ENCODE measurements at regions not wholly inside any gene's neighbourhood (a gene's known extent, or its start where the extent isn't known, plus 50 kb on each side); places are given as distances from the start of the nearest gene placed in this dataset.

DNA sequence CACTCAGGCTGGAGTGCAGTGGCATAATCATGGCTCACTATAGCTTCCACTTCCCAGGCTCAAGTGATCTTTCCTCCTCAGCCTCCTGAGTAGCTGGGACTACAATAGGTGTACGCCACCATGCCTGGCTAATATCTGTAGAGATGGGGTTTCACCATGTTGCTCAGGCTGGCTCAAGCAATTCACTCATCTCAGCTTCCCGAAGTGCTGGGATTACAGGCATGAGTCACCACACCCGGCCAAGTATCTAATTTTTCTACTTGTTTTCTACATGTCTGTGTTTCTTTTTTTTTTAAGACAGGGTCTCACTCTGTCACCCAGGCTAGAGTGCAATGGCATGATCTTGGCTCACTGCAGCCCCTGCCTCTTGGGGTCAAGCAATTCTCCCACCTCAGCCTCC lies 119.7 kb upstream of the MED13L start:
- TF ChIP-seq ZNF155 (tag by site-specific recombination; IDR thresholded peaks at IDR 0.05): no peak
- TF ChIP-seq ZNF335 (tag by site-specific recombination; conservative IDR thresholded peaks at IDR 0.05): 0 out of 2 replicates have a peak, but pooled peaks have one; percentile 22
- TF ChIP-seq ZBTB17 (tag by site-specific recombination; IDR thresholded peaks at IDR 0.05): 0 out of 2 replicates have a peak, but pooled peaks have one; percentile 14
- TF ChIP-seq, protein P1, sequence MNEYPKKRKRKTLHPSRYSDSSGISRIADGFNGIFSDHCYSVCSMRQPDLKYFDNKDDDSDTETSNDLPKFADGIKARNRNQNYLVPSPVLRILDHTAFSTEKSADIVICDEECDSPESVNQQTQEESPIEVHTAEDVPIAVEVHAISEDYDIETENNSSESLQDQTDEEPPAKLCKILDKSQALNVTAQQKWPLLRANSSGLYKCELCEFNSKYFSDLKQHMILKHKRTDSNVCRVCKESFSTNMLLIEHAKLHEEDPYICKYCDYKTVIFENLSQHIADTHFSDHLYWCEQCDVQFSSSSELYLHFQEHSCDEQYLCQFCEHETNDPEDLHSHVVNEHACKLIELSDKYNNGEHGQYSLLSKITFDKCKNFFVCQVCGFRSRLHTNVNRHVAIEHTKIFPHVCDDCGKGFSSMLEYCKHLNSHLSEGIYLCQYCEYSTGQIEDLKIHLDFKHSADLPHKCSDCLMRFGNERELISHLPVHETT (tag by site-specific recombination; IDR thresholded peaks at IDR 0.05): no peak
- TF ChIP-seq OVOL3 (tag by site-specific recombination; IDR thresholded peaks at IDR 0.05): no peak
- TF ChIP-seq, protein P2, sequence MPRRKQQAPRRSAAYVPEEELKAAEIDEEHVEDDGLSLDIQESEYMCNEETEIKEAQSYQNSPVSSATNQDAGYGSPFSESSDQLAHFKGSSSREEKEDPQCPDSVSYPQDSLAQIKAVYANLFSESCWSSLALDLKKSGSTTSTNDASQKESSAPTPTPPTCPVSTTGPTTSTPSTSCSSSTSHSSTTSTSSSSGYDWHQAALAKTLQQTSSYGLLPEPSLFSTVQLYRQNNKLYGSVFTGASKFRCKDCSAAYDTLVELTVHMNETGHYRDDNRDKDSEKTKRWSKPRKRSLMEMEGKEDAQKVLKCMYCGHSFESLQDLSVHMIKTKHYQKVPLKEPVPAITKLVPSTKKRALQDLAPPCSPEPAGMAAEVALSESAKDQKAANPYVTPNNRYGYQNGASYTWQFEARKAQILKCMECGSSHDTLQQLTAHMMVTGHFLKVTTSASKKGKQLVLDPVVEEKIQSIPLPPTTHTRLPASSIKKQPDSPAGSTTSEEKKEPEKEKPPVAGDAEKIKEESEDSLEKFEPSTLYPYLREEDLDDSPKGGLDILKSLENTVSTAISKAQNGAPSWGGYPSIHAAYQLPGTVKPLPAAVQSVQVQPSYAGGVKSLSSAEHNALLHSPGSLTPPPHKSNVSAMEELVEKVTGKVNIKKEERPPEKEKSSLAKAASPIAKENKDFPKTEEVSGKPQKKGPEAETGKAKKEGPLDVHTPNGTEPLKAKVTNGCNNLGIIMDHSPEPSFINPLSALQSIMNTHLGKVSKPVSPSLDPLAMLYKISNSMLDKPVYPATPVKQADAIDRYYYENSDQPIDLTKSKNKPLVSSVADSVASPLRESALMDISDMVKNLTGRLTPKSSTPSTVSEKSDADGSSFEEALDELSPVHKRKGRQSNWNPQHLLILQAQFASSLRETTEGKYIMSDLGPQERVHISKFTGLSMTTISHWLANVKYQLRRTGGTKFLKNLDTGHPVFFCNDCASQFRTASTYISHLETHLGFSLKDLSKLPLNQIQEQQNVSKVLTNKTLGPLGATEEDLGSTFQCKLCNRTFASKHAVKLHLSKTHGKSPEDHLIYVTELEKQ (tag by site-specific recombination; IDR thresholded peaks at IDR 0.05; ENCODE audit: borderline replicate concordance): no peak
- no peak for TF ChIP-seq ZNF184 (tag by site-specific recombination; IDR thresholded peaks at IDR 0.05)
- Histone ChIP-seq H3K4me3 (ENCODE audit: low read depth, low read length) (no peak overlapping the region), H3K4me1 (ENCODE audit: control insufficient read depth, insufficient read depth, low read length) (no peaks in the 10 kb centered on the region), H3K36me3 (ENCODE audit: control insufficient read depth in 2 of 2, insufficient read depth in 1 of 2, low read length in 2 of 2) (no peaks in the 10 kb centered on the region), H3K27ac (ENCODE audit: extremely low read depth, low read depth, low read length) (no peak overlapping the region), H3K9me3 (ENCODE audit: control insufficient read depth, insufficient read depth, low read depth, low read length) (no peaks in the 10 kb centered on the region)
- POLR2A ChIA-PET: no interaction called here
- CTCF ChIA-PET: interaction anchor here (0.6 to 1.1 kb wide), 2 partner anchors 12 to 273 kb away, joined by 3 to 4 read pairs; no protein-coding TSS in a partner anchor

DNA sequence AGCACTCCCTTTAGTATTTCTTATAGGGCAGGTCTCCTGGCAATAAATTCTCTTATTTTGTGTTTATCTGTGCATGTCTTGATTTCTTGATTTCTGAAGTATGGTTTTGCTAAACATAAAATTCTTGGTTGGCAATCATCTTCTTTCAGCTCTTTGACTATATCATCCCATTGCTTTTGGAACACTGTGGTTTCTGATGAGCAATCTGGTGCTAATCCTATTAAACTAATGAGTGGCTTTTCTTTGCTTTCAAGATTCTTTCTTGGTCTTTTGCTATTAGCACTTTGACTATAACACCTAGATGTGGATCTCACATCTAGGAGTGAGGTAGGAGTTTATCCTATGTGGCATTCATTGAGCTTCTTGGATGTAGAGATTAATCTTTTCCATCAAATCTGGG lies 120.7 kb upstream of the MED13L start:
- Histone ChIP-seq H3K4me3 (ENCODE audit: low read depth, low read length) (no peak overlapping the region), H3K36me3 (ENCODE audit: control insufficient read depth in 2 of 2, insufficient read depth in 1 of 2, low read length in 2 of 2) (no peaks in the 10 kb centered on the region), H3K4me1 (ENCODE audit: control insufficient read depth, insufficient read depth, low read length) (no peaks in the 10 kb centered on the region), H3K27ac (ENCODE audit: extremely low read depth, low read depth, low read length) (no peak overlapping the region), H3K9me3 (ENCODE audit: control insufficient read depth, insufficient read depth, low read depth, low read length) (no peaks in the 10 kb centered on the region)
- TF ChIP-seq, protein P3, sequence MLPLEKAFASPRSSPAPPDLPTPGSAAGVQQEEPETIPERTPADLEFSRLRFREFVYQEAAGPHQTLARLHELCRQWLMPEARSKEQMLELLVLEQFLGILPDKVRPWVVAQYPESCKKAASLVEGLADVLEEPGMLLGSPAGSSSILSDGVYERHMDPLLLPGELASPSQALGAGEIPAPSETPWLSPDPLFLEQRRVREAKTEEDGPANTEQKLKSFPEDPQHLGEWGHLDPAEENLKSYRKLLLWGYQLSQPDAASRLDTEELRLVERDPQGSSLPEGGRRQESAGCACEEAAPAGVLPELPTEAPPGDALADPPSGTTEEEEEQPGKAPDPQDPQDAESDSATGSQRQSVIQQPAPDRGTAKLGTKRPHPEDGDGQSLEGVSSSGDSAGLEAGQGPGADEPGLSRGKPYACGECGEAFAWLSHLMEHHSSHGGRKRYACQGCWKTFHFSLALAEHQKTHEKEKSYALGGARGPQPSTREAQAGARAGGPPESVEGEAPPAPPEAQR (tag by site-specific recombination; IDR thresholded peaks at IDR 0.05): no peak
- TF ChIP-seq SETDB1 (IDR thresholded peaks at IDR 0.05; ENCODE audit: insufficient read length, low read length): peak; percentile 90
- ChIA-PET POLR2A (no interaction called here), CTCF (interaction anchor here (0.6 to 0.7 kb wide), 4 partner anchors 57 to 1735 kb away, joined by 3 to 9 read pairs (median 3); no protein-coding TSS in a partner anchor)

DNA sequence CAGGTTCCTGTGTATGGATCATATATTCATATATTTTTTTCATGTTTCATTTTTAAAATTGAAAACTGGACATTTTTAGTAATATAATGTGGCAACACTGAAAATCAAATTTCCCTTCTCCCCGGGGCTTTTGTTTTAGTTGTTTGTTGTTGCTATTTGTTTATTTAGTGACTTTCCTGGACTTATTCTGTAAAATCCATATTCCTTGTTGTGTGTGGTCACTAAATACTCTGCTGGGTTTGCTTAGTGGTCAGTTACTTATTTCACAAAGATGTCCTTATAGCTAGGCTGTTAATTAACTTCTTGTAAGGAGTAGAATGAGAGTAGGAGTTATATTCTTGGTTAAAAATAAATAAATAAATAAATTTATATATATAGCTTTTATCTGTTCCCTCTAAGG lies 121.6 kb upstream of the MED13L start:
- no peak for TF ChIP-seq ZSCAN23 (tag by site-specific recombination; IDR thresholded peaks at IDR 0.05)
- no peak for TF ChIP-seq ZXDB (tag by site-specific recombination; IDR thresholded peaks at IDR 0.05)
- no peak for TF ChIP-seq ZNF626 (tag by site-specific recombination; IDR thresholded peaks at IDR 0.05)
- TF ChIP-seq, protein P1 (tag by site-specific recombination; IDR thresholded peaks at IDR 0.05): no peak
- TF ChIP-seq, protein P4, sequence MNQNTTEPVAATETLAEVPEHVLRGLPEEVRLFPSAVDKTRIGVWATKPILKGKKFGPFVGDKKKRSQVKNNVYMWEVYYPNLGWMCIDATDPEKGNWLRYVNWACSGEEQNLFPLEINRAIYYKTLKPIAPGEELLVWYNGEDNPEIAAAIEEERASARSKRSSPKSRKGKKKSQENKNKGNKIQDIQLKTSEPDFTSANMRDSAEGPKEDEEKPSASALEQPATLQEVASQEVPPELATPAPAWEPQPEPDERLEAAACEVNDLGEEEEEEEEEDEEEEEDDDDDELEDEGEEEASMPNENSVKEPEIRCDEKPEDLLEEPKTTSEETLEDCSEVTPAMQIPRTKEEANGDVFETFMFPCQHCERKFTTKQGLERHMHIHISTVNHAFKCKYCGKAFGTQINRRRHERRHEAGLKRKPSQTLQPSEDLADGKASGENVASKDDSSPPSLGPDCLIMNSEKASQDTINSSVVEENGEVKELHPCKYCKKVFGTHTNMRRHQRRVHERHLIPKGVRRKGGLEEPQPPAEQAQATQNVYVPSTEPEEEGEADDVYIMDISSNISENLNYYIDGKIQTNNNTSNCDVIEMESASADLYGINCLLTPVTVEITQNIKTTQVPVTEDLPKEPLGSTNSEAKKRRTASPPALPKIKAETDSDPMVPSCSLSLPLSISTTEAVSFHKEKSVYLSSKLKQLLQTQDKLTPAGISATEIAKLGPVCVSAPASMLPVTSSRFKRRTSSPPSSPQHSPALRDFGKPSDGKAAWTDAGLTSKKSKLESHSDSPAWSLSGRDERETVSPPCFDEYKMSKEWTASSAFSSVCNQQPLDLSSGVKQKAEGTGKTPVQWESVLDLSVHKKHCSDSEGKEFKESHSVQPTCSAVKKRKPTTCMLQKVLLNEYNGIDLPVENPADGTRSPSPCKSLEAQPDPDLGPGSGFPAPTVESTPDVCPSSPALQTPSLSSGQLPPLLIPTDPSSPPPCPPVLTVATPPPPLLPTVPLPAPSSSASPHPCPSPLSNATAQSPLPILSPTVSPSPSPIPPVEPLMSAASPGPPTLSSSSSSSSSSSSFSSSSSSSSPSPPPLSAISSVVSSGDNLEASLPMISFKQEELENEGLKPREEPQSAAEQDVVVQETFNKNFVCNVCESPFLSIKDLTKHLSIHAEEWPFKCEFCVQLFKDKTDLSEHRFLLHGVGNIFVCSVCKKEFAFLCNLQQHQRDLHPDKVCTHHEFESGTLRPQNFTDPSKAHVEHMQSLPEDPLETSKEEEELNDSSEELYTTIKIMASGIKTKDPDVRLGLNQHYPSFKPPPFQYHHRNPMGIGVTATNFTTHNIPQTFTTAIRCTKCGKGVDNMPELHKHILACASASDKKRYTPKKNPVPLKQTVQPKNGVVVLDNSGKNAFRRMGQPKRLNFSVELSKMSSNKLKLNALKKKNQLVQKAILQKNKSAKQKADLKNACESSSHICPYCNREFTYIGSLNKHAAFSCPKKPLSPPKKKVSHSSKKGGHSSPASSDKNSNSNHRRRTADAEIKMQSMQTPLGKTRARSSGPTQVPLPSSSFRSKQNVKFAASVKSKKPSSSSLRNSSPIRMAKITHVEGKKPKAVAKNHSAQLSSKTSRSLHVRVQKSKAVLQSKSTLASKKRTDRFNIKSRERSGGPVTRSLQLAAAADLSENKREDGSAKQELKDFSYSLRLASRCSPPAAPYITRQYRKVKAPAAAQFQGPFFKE (tag by site-specific recombination; IDR thresholded peaks at IDR 0.05; ENCODE audit: borderline replicate concordance): no peak
- no peak for TF ChIP-seq ZBTB8A (tag by site-specific recombination; IDR thresholded peaks at IDR 0.05)
- no peak for TF ChIP-seq ZFP41 (tag by site-specific recombination; IDR thresholded peaks at IDR 0.05; ENCODE audit: borderline replicate concordance)
- Histone ChIP-seq H3K4me1 (ENCODE audit: control insufficient read depth, insufficient read depth, low read length) (no peaks in the 10 kb centered on the region), H3K36me3 (ENCODE audit: control insufficient read depth in 2 of 2, insufficient read depth in 1 of 2, low read length in 2 of 2) (no peaks in the 10 kb centered on the region), H3K27ac (ENCODE audit: extremely low read depth, low read depth, low read length) (no peak overlapping the region), H3K4me3 (ENCODE audit: low read depth, low read length) (no peak overlapping the region), H3K9me3 (ENCODE audit: control insufficient read depth, insufficient read depth, low read depth, low read length) (no peaks in the 10 kb centered on the region)
- ChIA-PET POLR2A (no interaction called here), CTCF (interaction anchor here (0.7 kb wide), 1 partner anchor 8 kb away, joined by 3 read pairs; no protein-coding TSS in a partner anchor)
